ENCODE measurements at regions not wholly inside any gene's neighbourhood (a gene's known extent, or its start where the extent isn't known, plus 50 kb on each side); places are given as distances from the start of the nearest gene placed in this dataset.

DNA sequence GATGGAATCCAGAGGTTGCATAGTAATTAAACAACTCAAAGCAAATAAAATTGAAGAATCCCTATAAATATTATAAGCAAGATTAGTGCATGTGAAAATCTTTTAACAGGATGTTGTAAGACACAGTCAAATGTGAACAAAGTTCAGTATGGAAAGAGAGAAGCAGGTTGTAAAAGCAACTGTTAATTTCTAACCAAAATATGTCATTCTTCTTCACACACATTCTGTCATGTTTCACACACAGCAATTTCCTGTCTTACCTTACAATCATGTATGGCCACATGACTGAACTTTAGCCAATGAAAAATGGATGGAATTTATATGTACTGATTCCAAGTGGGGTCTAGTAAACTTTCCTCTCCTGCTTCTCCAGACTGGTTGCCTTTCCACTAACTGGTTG lies 527.7 kb upstream of the TMPRSS15 start:
- H3K4me2 ChIP-seq (ENCODE audit: low read length): no peak overlapping the region
- H3K27ac ChIP-seq (ENCODE audit: low read depth, low read length, poor library complexity, severe bottlenecking): no peak overlapping the region
- H3K36me3 ChIP-seq (ENCODE audit: insufficient read depth, low read length): no peaks in the 10 kb centered on the region
- BruUV-seq (replicated peaks): no TSS peak
- no peaks in the 10 kb centered on the region for H3K4me1 ChIP-seq (ENCODE audit: insufficient read depth, low read length, poor library complexity, severe bottlenecking)
- no peaks in the 10 kb centered on the region for H3K79me2 ChIP-seq (ENCODE audit: insufficient read depth, low read depth, low read length)
- intact Hi-C loops (cut with micrococcal nuclease; ENCODE audit: unreplicated experiment): no loop called here
- H2AFZ ChIP-seq (ENCODE audit: low read length): no peak overlapping the region
- no peaks in the 10 kb centered on the region for H3K9me2 ChIP-seq (ENCODE audit: insufficient read depth, low read length)
- no peak overlapping the region for H3K4me3 ChIP-seq (ENCODE audit: low read depth, low read length, poor library complexity, severe bottlenecking)
- H3K9me3 ChIP-seq (ENCODE audit: low read length): peaks cover 7% of the 10 kb centered on the region; the same call in 1 of the 2 replicates
- POLR2A ChIA-PET: no interaction called here
- TF ChIP-seq, protein P1, sequence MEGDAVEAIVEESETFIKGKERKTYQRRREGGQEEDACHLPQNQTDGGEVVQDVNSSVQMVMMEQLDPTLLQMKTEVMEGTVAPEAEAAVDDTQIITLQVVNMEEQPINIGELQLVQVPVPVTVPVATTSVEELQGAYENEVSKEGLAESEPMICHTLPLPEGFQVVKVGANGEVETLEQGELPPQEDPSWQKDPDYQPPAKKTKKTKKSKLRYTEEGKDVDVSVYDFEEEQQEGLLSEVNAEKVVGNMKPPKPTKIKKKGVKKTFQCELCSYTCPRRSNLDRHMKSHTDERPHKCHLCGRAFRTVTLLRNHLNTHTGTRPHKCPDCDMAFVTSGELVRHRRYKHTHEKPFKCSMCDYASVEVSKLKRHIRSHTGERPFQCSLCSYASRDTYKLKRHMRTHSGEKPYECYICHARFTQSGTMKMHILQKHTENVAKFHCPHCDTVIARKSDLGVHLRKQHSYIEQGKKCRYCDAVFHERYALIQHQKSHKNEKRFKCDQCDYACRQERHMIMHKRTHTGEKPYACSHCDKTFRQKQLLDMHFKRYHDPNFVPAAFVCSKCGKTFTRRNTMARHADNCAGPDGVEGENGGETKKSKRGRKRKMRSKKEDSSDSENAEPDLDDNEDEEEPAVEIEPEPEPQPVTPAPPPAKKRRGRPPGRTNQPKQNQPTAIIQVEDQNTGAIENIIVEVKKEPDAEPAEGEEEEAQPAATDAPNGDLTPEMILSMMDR (conservative IDR thresholded peaks at IDR 0.05; ENCODE audit: low read length): no peak
- TF ChIP-seq EZH2phosphoT487 (IDR thresholded peaks at IDR 0.05; ENCODE audit: borderline replicate concordance, low read depth, low read length): no peak
- H4K20me1 ChIP-seq (ENCODE audit: insufficient read depth, low read length): no peaks in the 10 kb centered on the region
- CTCF ChIA-PET (ENCODE audit: unreplicated experiment): no interaction called here
- DNase-seq (ENCODE audit: low spot score): no peak

- intact Hi-C loops (cut with micrococcal nuclease; ENCODE audit: unreplicated experiment): no loop called here
- Histone ChIP-seq H4K20me1 (ENCODE audit: insufficient read depth, low read length) (no peaks in the 10 kb centered on the region), H2AFZ (ENCODE audit: low read length) (no peak overlapping the region), H3K79me2 (ENCODE audit: insufficient read depth, low read depth, low read length) (no peaks in the 10 kb centered on the region), H3K36me3 (ENCODE audit: insufficient read depth, low read length) (no peaks in the 10 kb centered on the region), H3K4me2 (ENCODE audit: low read length) (no peak overlapping the region), H3K9me3 (ENCODE audit: low read length) (no peaks in the 10 kb centered on the region; the same call in 1 of the 2 replicates), H3K4me1 (ENCODE audit: insufficient read depth, low read length, poor library complexity, severe bottlenecking) (no peaks in the 10 kb centered on the region), H3K4me3 (ENCODE audit: low read depth, low read length, poor library complexity, severe bottlenecking) (no peak overlapping the region), H3K27ac (ENCODE audit: low read depth, low read length, poor library complexity, severe bottlenecking) (no peak overlapping the region), H3K9me2 (ENCODE audit: insufficient read depth, low read length) (no peaks in the 10 kb centered on the region)
- TF ChIP-seq, protein P1 (conservative IDR thresholded peaks at IDR 0.05; ENCODE audit: low read length): no peak
- no peak for TF ChIP-seq EZH2phosphoT487 (IDR thresholded peaks at IDR 0.05; ENCODE audit: borderline replicate concordance, low read depth, low read length)
- DNase-seq (ENCODE audit: low spot score): no peak
- ChIA-PET CTCF (ENCODE audit: unreplicated experiment) (no interaction called here), POLR2A (interaction anchor here (0.6 kb wide), 1 partner anchor 637 kb away, joined by 3 read pairs; no protein-coding TSS in a partner anchor)
- BruUV-seq (replicated peaks): no TSS peak
Observed at GRCh38 chr21:18937337-18937736, 533.8 kb upstream of the TMPRSS15 start.

DNA sequence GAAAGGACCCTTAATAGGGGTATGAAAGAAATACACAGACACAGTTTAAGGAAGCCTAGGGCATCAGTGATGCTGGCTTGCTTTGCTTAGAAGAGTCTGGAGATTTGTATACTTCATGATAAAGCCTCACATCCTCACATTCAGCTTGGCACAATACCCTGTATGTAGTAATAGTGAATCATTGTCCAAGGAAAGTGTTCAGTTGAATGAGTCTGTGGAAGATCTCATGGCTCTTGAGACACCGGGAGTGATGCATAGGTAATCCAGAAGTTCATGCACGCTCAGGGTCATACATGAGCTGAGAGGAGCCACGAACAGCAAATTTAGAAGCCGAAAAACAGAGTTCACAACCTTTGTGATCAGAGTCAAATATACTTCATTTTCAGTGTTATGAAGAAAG lies 537.2 kb upstream of the TMPRSS15 start:
- Histone ChIP-seq H3K9me2 (ENCODE audit: insufficient read depth, low read length) (no peaks in the 10 kb centered on the region), H3K4me1 (ENCODE audit: insufficient read depth, low read length, poor library complexity, severe bottlenecking) (no peaks in the 10 kb centered on the region), H3K4me3 (ENCODE audit: low read depth, low read length, poor library complexity, severe bottlenecking) (no peak overlapping the region), H2AFZ (ENCODE audit: low read length) (no peak overlapping the region), H3K4me2 (ENCODE audit: low read length) (no peak overlapping the region), H3K27ac (ENCODE audit: low read depth, low read length, poor library complexity, severe bottlenecking) (no peak overlapping the region), H3K36me3 (ENCODE audit: insufficient read depth, low read length) (no peaks in the 10 kb centered on the region), H3K79me2 (ENCODE audit: insufficient read depth, low read depth, low read length) (no peaks in the 10 kb centered on the region), H3K9me3 (ENCODE audit: low read length) (no peaks in the 10 kb centered on the region; the same call in 1 of the 2 replicates), H4K20me1 (ENCODE audit: insufficient read depth, low read length) (no peaks in the 10 kb centered on the region)
- no peak for TF ChIP-seq EZH2phosphoT487 (IDR thresholded peaks at IDR 0.05; ENCODE audit: borderline replicate concordance, low read depth, low read length)
- DNase-seq (ENCODE audit: low spot score): no peak
- intact Hi-C loops (cut with micrococcal nuclease; ENCODE audit: unreplicated experiment): no loop called here
- CTCF ChIA-PET (ENCODE audit: unreplicated experiment): no interaction called here
- no TSS peak for BruUV-seq (replicated peaks)
- POLR2A ChIA-PET: no interaction called here

All from OCI-LY7 (cell line).